DOHH2 (cell line): ENCODE measurements at regions not wholly inside any gene's neighbourhood (a gene's known extent, or its start where the extent isn't known, plus 50 kb on each side); places are given as distances from the start of the nearest gene placed in this dataset.

Source experiments
- EZH2phosphoT487 ChIP-seq: fragments of 200-600 bp; sonication (generic); IDR thresholded peaks from 2 replicates; pipeline ENCODE4 v1.6.1; 2017; ENCODE audit warnings: borderline replicate concordance, mild to moderate bottlenecking, antibody characterized with exemption, low read length, moderate library complexity, mixed read lengths
- TF ChIP-seq, protein P1 (sequence below): fragments of 200-600 bp; sonication (generic); IDR thresholded peaks from one replicate; pipeline ENCODE4 v1.5.1; 2014; ENCODE audit warnings: antibody characterized with exemption, mild to moderate bottlenecking, low read depth, low read length; ENCODE audit not compliant: poor library complexity, severe bottlenecking

DNA sequence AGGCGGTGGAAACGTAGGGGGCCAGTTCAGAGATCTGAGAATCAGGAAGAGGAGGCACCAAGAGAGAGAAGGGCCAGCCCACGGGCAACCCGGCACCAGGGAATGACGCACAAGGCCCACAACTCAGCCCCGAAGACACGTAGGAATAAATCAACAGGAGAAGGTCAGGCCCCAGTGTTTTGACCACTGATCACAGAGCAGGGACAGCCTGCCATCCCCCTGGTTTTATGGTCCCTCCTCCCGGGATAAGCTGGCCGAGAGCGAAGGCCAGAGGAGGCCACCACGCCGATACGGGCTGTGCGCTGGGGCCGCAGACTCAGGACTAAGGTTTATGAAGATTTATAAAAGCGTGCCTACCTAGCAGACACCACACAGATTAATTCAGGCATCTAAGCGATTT, 341.4 kb downstream of the ZNF516 start:
- TF ChIP-seq, protein P1, sequence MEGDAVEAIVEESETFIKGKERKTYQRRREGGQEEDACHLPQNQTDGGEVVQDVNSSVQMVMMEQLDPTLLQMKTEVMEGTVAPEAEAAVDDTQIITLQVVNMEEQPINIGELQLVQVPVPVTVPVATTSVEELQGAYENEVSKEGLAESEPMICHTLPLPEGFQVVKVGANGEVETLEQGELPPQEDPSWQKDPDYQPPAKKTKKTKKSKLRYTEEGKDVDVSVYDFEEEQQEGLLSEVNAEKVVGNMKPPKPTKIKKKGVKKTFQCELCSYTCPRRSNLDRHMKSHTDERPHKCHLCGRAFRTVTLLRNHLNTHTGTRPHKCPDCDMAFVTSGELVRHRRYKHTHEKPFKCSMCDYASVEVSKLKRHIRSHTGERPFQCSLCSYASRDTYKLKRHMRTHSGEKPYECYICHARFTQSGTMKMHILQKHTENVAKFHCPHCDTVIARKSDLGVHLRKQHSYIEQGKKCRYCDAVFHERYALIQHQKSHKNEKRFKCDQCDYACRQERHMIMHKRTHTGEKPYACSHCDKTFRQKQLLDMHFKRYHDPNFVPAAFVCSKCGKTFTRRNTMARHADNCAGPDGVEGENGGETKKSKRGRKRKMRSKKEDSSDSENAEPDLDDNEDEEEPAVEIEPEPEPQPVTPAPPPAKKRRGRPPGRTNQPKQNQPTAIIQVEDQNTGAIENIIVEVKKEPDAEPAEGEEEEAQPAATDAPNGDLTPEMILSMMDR = no peak
- no peak for TF ChIP-seq EZH2phosphoT487
